SU-DHL-6 (cell line): ENCODE measurements at regions not wholly inside any gene's neighbourhood (a gene's known extent, or its start where the extent isn't known, plus 50 kb on each side); places are given as distances from the start of the nearest gene placed in this dataset.

Experiments used
- H2AFZ ChIP-seq: fragments of 200-600 bp; sonication (generic); 2 replicates; pipeline ENCODE4 v1.6.1; 2014; ENCODE audit warnings: low read depth, mild to moderate bottlenecking, moderate library complexity, mixed read lengths, antibody characterized with exemption, low read length; ENCODE audit not compliant: severe bottlenecking
- H3F3A ChIP-seq: fragments of 200-600 bp; shearing (Covaris generic); 2 replicates; pipeline ENCODE4 v1.6.0; 2016; ENCODE audit warnings: antibody characterized with exemption, mild to moderate bottlenecking; ENCODE audit not compliant: insufficient read depth
- H3K27ac ChIP-seq: fragments of 200-600 bp; sonication (generic); 2 replicates; pipeline ENCODE4 v1.5.1; 2016; ENCODE audit warnings: low read depth, mild to moderate bottlenecking, low read length, moderate library complexity, mixed read lengths
- H3K27me3 ChIP-seq: fragments of 200-600 bp; sonication (generic), shearing (Covaris generic); 2 replicates; pipeline ENCODE4 v1.6.0; 2014; ENCODE audit warnings: mild to moderate bottlenecking, low read length
- H3K36me3 ChIP-seq: fragments of 200-600 bp; sonication (generic); 2 replicates; pipeline ENCODE4 v1.6.1; 2014; ENCODE audit warnings: mild to moderate bottlenecking, low read length, mixed read lengths
- H3K4me2 ChIP-seq: fragments of 300-600, 200-600 bp; shearing (Covaris generic), sonication (generic); 2 replicates; pipeline ENCODE4 v1.6.0; 2014; ENCODE audit warnings: low read length, low read depth, mild to moderate bottlenecking; ENCODE audit not compliant: poor library complexity, severe bottlenecking
- H3K4me3 ChIP-seq: fragments of 200-600 bp; sonication (generic); 2 replicates; pipeline ENCODE4 v1.5.1; 2014; ENCODE audit warnings: antibody characterized with exemption, low read length, mild to moderate bottlenecking, mixed read lengths; ENCODE audit not compliant: insufficient read depth, poor library complexity, severe bottlenecking
- H3K79me2 ChIP-seq: fragments of 200-600 bp; sonication (generic); 2 replicates; pipeline ENCODE4 v1.6.1; 2014; ENCODE audit warnings: mild to moderate bottlenecking, low read length, moderate library complexity; ENCODE audit not compliant: insufficient read depth
- H3K9ac ChIP-seq: fragments of 200-600 bp; sonication (generic); 2 replicates; pipeline ENCODE4 v1.7.0; 2014; ENCODE audit warnings: mild to moderate bottlenecking, low read length
- H3K9me2 ChIP-seq: fragments of 200-600 bp; sonication (generic); replicated peaks from 2 replicates; pipeline ENCODE4 v1.6.1; 2014; ENCODE audit warnings: low read length; ENCODE audit not compliant: insufficient read depth
- H3K9me3 ChIP-seq: fragments of 200-600 bp; sonication (generic); 2 replicates; pipeline ENCODE4 v1.6.1; 2014; ENCODE audit warnings: low read length, mixed read lengths; ENCODE audit not compliant: insufficient read depth
- H4K20me1 ChIP-seq: fragments of 200-600 bp; sonication (generic); 2 replicates; pipeline ENCODE4 v1.6.1; 2014; ENCODE audit warnings: low read depth, mild to moderate bottlenecking, antibody characterized with exemption, low read length, moderate library complexity, mixed read lengths
- EZH2phosphoT487 ChIP-seq: fragments of 200-600 bp; sonication (generic), shearing (Covaris generic); conservative IDR thresholded peaks from 2 replicates; pipeline ENCODE4 v1.6.1; 2018; ENCODE audit warnings: mild to moderate bottlenecking, antibody characterized with exemption, low read length, moderate library complexity, mixed read lengths
- TF ChIP-seq, protein P1 (sequence below): fragments of 200-600 bp; sonication (generic); IDR thresholded peaks from one replicate; pipeline ENCODE4 v1.5.1; 2017; ENCODE audit warnings: antibody characterized with exemption, mild to moderate bottlenecking, low read length, moderate library complexity; ENCODE audit not compliant: insufficient read depth, poor library complexity, severe bottlenecking

DNA sequence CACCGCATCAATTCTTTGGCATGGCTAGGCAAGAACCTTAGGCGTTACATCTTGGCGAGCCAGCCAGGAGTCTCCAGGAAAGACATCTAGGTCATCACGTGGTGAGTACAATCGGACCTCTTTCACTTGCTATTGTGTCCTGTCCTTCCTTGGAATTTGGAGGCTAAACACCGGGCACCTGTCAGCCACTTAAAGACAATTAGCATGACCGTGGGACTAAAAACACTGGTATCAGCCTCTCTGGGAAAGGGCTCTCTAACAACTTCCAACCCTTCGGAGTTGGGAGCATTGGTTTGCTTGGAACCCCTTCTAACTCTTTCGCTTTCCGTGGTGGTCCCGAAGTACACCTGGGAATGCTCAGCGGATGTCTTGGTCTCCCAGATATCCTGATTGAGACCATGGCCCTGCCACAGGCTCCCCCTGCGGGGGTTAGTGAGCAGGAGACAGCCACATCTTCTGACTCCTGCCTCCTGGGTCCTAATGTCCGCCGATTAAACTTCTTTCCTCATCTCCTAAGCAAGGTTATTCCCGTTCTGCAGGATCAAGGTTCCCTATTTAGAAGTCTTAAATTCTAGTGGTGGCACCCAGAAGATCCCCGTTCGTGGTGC, 971.7 kb downstream of the FSCB start:
- Histone ChIP-seq H3K27me3 (no peaks in the 10 kb centered on the region), H2AFZ (no peak overlapping the region)
- TF ChIP-seq, protein P1, sequence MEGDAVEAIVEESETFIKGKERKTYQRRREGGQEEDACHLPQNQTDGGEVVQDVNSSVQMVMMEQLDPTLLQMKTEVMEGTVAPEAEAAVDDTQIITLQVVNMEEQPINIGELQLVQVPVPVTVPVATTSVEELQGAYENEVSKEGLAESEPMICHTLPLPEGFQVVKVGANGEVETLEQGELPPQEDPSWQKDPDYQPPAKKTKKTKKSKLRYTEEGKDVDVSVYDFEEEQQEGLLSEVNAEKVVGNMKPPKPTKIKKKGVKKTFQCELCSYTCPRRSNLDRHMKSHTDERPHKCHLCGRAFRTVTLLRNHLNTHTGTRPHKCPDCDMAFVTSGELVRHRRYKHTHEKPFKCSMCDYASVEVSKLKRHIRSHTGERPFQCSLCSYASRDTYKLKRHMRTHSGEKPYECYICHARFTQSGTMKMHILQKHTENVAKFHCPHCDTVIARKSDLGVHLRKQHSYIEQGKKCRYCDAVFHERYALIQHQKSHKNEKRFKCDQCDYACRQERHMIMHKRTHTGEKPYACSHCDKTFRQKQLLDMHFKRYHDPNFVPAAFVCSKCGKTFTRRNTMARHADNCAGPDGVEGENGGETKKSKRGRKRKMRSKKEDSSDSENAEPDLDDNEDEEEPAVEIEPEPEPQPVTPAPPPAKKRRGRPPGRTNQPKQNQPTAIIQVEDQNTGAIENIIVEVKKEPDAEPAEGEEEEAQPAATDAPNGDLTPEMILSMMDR, result no peak
- no peak for TF ChIP-seq EZH2phosphoT487

DNA sequence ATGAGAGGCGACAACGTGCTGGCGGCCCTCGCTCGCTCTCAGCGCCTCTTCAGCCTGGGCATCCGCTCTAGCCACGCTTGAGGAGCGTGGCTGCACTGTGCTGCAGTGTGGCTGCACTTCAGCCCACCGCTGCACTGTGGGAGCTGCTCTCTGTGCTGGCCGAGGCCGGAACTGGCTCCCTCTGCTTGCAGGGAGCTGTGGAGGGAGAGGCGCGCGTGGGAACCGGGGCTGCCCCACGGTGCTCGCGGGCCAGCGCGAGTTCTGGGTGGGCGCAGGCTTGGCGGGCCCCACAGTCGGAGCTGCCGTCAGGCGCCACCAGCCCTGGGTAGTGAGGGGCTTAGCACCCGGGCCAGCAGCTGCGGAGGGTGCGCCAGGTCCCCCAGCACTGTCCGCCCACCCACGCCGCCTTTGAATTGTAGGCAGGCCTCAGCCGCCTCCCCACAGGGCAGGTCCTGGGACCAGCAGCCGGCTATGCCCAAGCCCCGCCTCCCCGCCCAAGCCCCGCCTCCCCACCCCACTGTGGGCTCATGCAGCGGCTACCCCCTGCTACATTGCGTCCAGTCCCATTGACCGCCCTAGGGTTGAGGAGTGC, 974.2 kb downstream of the FSCB start:
- Histone ChIP-seq H3K79me2 (no peaks in the 10 kb centered on the region), H3K9me2 (no peaks in the 10 kb centered on the region), H2AFZ (no peak overlapping the region), H3K27me3 (no peaks in the 10 kb centered on the region), H3K4me2 (no peak overlapping the region), H3K4me3 (no peak overlapping the region), H3F3A (no peaks in the 10 kb centered on the region), H4K20me1 (no peaks in the 10 kb centered on the region), H3K36me3 (no peaks in the 10 kb centered on the region), H3K9me3 (no peaks in the 10 kb centered on the region), H3K9ac (no peak overlapping the region), H3K27ac (no peak overlapping the region)
- TF ChIP-seq, protein P1, result no peak
- no peak for TF ChIP-seq EZH2phosphoT487

More for the DNA sequence above, 971.7 kb downstream of the FSCB start:
- Histone ChIP-seq H3K79me2 (no peaks in the 10 kb centered on the region), H3K4me2 (no peak overlapping the region), H3K36me3 (no peaks in the 10 kb centered on the region), H3K9ac (no peak overlapping the region), H3K27ac (no peak overlapping the region), H3K9me3 (no peaks in the 10 kb centered on the region), H3F3A (no peaks in the 10 kb centered on the region), H3K9me2 (no peaks in the 10 kb centered on the region), H4K20me1 (no peaks in the 10 kb centered on the region), H3K4me3 (no peak overlapping the region)

DNA sequence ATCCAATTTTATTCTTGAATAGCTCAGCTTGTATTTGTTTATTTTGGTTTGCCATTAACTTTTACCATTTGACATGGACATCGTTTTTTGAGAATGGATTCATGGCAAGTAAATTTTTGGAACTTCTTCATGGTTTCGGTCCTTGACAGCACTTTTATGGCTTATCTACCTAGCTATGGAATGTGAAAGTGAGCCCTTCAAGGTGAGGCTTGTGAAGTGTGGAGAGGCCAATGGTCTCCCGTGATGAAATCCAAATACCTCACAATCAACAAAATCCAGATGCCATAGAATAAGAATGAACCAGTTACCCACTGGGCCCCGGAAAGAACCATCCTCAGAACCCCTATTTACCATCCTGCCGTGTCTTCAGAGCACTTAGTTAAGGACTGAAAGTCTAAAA, 978.8 kb downstream of the FSCB start:
- Histone ChIP-seq H3K36me3 (no peaks in the 10 kb centered on the region), H3K27ac (no peak overlapping the region), H3K4me2 (no peak overlapping the region), H3K9me3 (no peaks in the 10 kb centered on the region), H3K9ac (no peak overlapping the region), H3K4me3 (no peak overlapping the region), H3K79me2 (no peaks in the 10 kb centered on the region), H3K9me2 (no peaks in the 10 kb centered on the region), H2AFZ (no peak overlapping the region), H3K27me3 (no peaks in the 10 kb centered on the region), H3F3A (no peaks in the 10 kb centered on the region), H4K20me1 (no peaks in the 10 kb centered on the region)
- TF ChIP-seq, protein P1, result no peak
- no peak for TF ChIP-seq EZH2phosphoT487
